GM12874 (cell line): ENCODE measurements at regions not wholly inside any gene's neighbourhood (a gene's known extent, or its start where the extent isn't known, plus 50 kb on each side); places are given as distances from the start of the nearest gene placed in this dataset.

Experiments used
- CTCF ChIP-seq: IDR thresholded peaks from 2 replicates; pipeline ENCODE4 v1.5.1; 2011; ENCODE audit warnings: low read depth, mild to moderate bottlenecking, control low read depth, low read length, moderate library complexity; ENCODE audit not compliant: insufficient read depth

- no peak for TF ChIP-seq CTCF
These were observed 115.4 kb upstream of the SLC44A1 start for GRCh38 chr9:105128908-105129600.

GRCh38 chr9:105129731-105130130 is 114.7 kb upstream of the SLC44A1 start:
- no peak for TF ChIP-seq CTCF

GRCh38 chr9:105131981-105132380 is 112.5 kb upstream of the SLC44A1 start:
- no peak for TF ChIP-seq CTCF

GRCh38 chr9:105132606-105133005 is 111.8 kb upstream of the SLC44A1 start:
- no peak for TF ChIP-seq CTCF

GRCh38 chr9:105138306-105138801 is 106.1 kb upstream of the SLC44A1 start:
- TF ChIP-seq CTCF, result no peak

GRCh38 chr9:105141146-105141975 is 103.1 kb upstream of the SLC44A1 start:
- TF ChIP-seq CTCF, result no peak

- TF ChIP-seq CTCF, result no peak
These were observed 102.5 kb upstream of the SLC44A1 start for GRCh38 chr9:105141976-105142250.
